Left colon (tissue), 2 donors: ENCODE measurements at regions not wholly inside any gene's neighbourhood (a gene's known extent, or its start where the extent isn't known, plus 50 kb on each side); places are given as distances from the start of the nearest gene placed in this dataset.

ENCODE experiments used
- ATAC-seq: fragments of 200-7000 bp; cut with Tn5 transposase; one replicate; pipeline ENCODE4 v1.9.1; 2020; ENCODE audit warnings: mild to moderate bottlenecking, moderate library complexity
- DNase-seq, 2 donors: peaks; one replicate each; pipeline ENCODE4 v3.0.0-alpha.2; 2020
- intact Hi-C, 2 donors: fragments of 100-400 bp; cut with DNase I in 1 of 2; cut with micrococcal nuclease in 1 of 2; formaldehyde crosslinking; loops; one replicate each; pipeline versions ENCODE4 v1.11.2 to v1.14.0; 2022; cut with DNase I, micrococcal nuclease
- donor health status: DM: no; HTN: no; CAD: no.
- donor health status: DM: yes; HTN: yes; CAD: no.

DNA sequence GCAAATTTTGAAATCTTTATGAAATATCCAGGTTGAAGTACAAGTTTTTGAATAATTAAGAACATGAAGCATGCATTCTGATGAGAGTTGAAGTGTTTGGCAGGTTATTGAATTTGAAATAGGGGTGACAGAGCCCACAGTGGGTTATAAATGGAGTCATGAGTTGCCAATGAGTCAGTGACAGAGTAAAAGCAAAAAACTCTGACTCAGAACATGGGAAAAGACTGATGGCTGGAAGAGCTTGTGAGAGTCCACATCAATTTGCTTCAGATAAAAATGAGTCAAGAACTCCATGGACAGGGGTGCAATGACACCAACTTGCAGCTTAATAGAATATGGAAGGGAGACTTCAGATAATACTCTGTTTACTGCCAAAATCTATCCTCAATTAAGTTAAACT lies 105.3 kb downstream of the SLC6A15 start:
- intact Hi-C loops, result no loop called here
- DNase-seq (no peak), ATAC-seq (no peak)

- intact Hi-C loops, result no loop called here
These were observed 107.1 kb downstream of the SLC6A15 start for GRCh38 chr12:84805474-84805858.

DNA sequence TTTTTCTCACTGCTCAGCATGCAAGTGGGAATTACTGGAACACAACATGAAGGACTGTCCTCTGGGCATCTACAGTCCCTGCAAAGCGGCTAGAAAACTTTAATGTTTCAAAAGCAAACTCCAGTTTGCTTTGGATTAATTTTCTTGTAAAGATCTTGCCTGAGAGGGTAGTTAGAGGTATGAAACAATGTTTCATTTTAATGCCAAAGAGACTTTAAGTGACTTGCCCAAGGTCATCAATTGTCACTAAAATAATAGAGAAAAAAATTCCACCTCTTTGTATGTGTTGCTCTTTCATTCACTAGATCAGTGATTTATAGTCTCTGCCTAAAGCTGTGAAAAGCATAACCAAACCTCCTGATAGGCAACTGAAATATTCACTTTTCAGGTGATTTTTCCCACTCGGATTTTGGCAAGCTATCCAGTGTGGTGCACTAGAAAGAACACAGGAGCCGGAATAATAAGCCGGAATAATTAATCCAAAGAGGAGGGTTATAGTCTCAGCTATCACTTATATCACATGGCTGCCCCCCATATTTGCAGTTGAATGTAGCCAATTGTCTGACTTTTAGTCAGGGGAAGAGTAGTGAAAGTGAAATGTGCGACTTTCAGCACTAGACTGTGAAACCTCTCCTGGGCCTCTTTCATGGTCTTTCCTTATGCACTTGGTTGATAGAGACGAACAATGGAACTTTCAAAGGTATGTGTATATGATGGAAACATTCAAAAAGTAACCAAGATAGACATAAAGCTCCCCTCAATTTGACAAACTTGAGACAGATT lies 107.7 kb downstream of the SLC6A15 start:
- intact Hi-C loops, result no loop called here
- DNase-seq (no peak), ATAC-seq (no peak)

More at GRCh38 chr12:84805474-84805858, 107.1 kb downstream of the SLC6A15 start:
- DNase-seq (no peak), ATAC-seq (no peak)

DNA sequence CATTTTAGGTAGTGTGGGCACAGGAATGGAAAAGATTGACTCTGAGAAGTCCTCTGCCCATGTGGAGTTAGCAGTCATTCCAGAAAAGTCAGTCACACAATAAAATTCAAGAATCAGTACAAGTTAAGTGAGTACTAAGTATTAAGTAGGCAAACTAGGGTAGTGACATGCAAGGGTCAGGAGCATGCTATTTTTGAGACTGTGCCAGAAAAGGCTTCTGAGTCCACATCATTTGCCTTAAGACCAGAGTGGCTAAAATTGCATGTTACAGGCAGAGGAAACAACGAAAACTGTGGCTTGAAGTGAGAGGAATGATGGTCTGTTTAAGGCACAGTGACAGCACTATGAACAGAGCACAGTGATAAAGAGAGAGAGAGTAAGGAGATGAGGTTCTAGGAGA lies 108.9 kb downstream of the SLC6A15 start:
- intact Hi-C loops, result no loop called here
- ATAC-seq (no peak), DNase-seq (no peak)

DNA sequence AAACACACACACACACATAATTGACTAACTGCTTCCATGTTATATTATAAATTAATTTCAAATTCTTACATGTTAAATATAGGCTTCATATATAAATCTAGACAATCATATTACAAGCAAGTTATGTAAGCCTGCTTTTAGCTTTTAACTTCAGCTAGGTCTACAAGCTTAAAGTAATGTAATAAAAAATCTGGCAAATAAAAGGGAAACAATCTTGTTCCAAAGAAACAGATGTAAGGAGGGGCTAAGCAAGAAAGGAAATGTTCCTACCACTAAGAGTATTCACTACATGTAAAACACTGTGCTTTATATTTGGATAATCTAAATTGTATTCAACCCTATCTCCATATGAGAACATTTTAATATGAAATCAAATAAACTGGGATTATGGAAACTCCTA lies 110.4 kb downstream of the SLC6A15 start:
- intact Hi-C loops, result no loop called here
- ATAC-seq (no peak), DNase-seq (no peak)

- DNase-seq (no peak), ATAC-seq (no peak)
- intact Hi-C loops, result no loop called here
These were observed 118.8 kb downstream of the SLC6A15 start for GRCh38 chr12:84793558-84794367.

DNA sequence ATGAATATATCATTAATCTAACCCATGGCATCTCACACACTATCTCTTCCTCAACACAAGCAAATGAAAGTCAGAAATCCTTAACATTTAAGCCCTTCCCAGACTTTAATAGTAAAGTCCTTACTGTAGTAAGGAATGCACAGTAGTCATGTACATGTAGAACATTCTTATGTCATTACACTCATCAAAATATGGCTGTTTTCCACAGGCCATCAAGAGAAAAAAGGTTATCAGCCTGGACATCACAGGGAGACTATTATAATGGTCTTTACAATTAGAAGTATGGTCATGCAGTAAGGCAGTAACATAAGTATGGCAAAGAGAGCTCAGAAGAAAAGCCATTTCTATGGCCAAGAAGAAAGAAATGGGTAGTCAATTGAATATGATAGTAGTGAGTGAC lies 121.2 kb downstream of the SLC6A15 start:
- DNase-seq (no peak), ATAC-seq (no peak)
- intact Hi-C loops, result no loop called here

DNA sequence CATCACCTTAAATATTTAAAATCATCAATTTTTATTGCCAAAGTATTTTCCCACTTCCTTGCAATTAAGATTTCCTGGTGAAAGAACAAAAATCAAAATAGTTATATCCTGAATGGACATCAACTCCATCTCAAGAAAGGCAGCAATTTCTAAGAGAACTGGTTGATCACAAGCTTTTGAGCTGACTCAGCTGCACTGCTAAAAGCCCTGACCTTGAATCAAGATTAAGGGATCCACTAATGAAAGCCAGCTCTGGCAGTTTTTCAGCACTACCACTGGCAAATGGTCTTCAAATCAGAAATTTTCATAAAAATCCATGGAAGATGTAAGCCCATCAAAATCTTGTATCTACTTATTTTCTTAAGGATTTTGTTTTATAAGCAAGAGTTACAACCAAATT lies 123.4 kb downstream of the SLC6A15 start:
- DNase-seq (no peak), ATAC-seq (no peak)
- intact Hi-C loops, result no loop called here

DNA sequence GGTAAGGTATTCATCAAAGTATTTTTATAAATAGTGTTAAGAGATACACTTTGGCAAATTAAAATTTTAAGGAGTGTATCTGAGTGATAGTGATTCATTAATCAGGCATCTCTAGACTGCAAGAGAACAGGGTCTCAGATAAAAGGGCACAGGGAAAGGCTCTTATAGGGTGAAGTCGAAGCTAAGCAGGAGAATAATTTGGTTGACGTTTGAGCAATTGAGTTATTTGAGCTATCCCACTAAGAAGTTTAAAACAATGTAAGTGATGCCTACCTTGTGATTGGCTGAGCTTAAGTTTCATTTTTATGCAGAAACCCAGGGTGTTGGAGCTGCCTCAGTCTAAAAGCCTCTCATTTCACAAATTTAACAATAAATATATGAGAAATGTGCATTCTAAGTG lies 125.3 kb downstream of the SLC6A15 start:
- ATAC-seq (no peak), DNase-seq (no peak)
- intact Hi-C loops, result no loop called here

DNA sequence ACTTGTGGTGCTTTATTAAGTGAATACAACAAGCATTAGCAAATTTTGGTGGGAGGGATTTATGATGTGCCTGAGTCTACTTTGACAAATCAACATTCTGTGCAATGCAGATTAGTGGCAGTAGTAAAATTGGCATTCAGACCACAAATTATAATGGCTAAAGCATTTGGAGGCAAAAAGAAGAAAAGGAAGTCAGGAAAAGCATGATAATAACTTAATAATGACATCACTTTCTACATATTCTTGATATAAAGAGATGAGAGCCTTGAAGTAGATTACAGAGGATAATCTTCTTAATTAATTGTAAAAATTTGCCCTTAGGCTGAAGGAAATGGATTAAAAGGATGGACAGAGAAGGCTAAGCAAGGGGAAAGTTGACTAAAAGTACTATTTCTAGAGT lies 126.0 kb downstream of the SLC6A15 start:
- ATAC-seq, result no peak
- no peak for DNase-seq
- intact Hi-C loops, result no loop called here

GRCh38 chr12:84785951-84786350 lies 126.6 kb downstream of the SLC6A15 start:
- no peak for DNase-seq
- intact Hi-C loops, result no loop called here
- no peak for ATAC-seq

DNA sequence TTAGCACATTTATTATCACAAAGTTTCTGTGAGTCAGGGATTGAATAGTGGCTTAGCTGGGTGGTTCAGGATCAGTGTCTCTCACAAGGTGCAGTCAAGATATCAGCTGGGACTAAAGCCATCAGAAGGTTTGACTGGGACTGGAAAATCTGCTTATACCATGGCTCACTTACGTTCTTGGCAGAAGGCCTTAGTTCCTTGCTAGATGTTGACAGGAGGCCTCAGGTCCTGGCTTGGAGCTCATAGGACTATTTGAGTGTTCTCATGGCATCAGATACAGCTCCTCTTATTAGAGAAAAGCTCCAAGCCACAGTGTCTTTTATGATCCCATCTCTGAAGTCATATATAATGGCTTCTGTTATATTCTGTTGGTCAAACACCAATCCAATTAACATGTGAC lies 127.3 kb downstream of the SLC6A15 start:
- intact Hi-C loops, result no loop called here
- ATAC-seq, result no peak
- no peak for DNase-seq

DNA sequence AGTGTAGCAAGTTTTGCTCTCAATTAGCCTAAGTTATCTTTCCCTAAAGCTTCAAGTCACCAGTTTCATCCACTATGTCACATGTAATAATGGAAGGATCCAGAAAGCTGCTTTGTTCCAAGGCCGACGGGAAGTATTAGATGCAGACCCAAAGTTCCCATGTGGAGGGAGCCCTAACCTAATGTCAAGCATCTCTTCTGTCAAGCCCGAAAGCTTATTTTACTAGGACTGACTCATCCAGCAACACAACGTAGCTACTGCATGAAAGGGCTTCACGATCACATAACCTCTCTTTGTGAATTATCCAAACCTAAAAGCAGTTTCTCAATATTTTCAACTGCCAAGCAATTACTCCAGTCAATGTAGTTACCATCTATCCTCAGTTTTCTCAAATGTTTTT lies 133.4 kb downstream of the SLC6A15 start:
- intact Hi-C loops, result no loop called here
- DNase-seq (no peak), ATAC-seq (no peak)

GRCh38 chr12:84772281-84772680 lies 140.3 kb downstream of the SLC6A15 start:
- DNase-seq (no peak), ATAC-seq (no peak)
- intact Hi-C loops, result no loop called here

DNA sequence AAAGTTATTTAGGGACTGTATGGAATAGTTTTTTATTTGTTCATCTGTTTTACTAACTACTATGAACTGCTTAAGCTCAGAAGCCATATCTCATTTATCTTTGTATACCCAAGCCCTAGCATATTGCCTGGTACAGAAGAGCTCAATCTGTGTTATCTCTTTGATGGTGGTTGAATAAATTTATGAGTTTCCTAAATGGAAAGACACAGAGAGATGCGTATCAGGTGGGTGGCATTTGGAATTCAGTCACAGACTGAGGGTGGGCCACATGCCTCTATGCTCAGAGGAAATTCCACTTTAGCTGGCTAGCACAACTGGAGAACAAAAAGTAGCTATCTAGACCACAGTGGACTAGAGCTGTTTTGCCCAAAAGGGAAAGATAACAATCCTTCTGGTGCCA lies 145.5 kb downstream of the SLC6A15 start:
- no peak for DNase-seq
- ATAC-seq, result no peak
- intact Hi-C loops, result no loop called here

DNA sequence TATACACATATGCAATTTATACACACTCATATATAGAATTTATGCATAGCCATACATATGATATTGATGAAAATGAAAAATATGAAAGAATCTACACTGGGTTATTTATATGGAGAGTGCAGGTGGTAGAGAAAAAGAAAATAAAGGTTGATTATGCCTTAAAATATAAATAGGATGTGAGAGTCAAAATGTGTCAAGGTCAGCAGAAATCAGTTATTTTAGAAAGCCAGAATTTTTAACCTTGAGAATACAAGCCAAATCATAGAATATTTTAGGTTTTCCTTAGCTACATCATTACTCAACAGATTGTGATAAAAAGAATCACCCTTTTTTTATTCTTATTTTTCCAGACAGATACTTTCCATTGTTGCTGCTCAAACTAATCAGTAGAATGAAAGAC lies 146.2 kb downstream of the SLC6A15 start:
- DNase-seq (no peak), ATAC-seq (no peak)
- intact Hi-C loops, result no loop called here

- intact Hi-C loops, result no loop called here
These were observed 148.6 kb downstream of the SLC6A15 start for GRCh38 chr12:84764001-84764400.

GRCh38 chr12:84763107-84763506 lies 149.5 kb downstream of the SLC6A15 start:
- ATAC-seq (no peak), DNase-seq (no peak)
- intact Hi-C loops, result no loop called here

More at GRCh38 chr12:84764001-84764400, 148.6 kb downstream of the SLC6A15 start:
- ATAC-seq (no peak), DNase-seq (no peak)

DNA sequence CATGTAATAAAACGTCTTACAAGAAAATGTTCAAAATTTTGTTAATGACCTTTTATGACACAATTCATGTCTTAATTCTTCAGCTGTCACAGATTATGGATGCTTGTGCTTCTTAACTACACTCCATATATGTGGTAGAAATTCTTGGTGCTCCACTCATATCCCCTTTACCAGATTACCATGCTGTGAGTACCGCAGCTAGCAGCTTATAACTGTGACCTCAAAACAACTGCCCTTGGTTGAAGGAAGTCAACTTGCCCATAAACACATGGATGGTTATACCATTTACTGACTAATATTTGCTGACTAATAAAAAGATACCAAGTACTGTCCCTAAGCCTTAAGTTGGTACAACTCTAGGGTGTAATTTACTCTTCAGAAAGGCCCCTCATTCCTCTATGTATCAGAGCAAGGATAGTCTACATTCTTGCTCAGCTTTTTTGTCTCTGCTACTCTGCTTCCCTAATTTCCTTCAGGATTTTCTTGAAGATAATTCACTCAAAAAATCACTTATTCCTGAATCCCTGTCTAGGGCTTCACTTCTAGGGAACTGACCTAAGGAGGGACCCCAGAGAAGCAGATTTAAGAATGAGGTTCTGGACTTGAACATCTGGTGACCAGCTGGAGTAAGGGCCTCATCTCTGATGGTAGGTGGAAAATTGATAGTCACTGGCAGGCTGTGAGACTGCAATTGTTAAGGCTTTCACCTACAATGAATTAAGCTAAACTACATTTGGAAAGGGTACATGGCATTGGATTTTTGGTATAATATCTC lies 152.3 kb downstream of the SLC6A15 start:
- intact Hi-C loops, result no loop called here
- DNase-seq (no peak), ATAC-seq (no peak)

GRCh38 chr12:84757978-84758377 lies 154.6 kb downstream of the SLC6A15 start:
- DNase-seq (no peak), ATAC-seq (no peak)
- intact Hi-C loops, result no loop called here
